ENCODE measurements at regions not wholly inside any gene's neighbourhood (a gene's known extent, or its start where the extent isn't known, plus 50 kb on each side); places are given as distances from the start of the nearest gene placed in this dataset.
"Not testable (repeated sequence)": the region's sequence is repeated elsewhere in the genome, so short reads cannot be mapped to it uniquely, and the experiment has no call there.

DNA sequence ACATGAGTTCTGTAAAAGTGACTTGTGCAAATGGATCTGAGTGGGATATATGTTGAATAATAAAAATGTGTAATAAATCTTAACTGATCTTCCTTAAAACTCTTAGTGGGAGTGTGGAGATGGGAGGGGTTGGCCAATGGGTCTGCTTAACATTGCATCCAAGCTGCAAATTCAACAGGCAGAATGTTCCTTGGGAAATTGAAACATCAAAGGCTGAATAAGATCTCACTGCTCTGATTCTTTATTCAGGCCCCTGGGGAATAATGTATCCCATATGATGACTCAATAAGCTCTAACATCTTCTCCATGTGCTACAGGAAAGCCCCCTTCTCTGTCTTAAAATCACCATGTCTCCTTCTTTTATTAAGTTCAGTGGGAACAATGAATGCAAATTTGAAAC lies 373.2 kb upstream of the PODXL start:
- no peak for DNase-seq (ENCODE audit: low spot score)
- H3K4me3 Mint-ChIP-seq = no peak overlapping the region
- H3K36me3 Mint-ChIP-seq (ENCODE audit: low read depth) = no peaks in the 10 kb centered on the region
- no peak overlapping the region for H3K27ac Mint-ChIP-seq
- no peaks in the 10 kb centered on the region for H3K4me1 Mint-ChIP-seq (ENCODE audit: low read depth)
- no peaks in the 10 kb centered on the region for H3K27me3 Mint-ChIP-seq (ENCODE audit: low read depth)
- no peaks in the 10 kb centered on the region for H3K9me3 Mint-ChIP-seq

DNA sequence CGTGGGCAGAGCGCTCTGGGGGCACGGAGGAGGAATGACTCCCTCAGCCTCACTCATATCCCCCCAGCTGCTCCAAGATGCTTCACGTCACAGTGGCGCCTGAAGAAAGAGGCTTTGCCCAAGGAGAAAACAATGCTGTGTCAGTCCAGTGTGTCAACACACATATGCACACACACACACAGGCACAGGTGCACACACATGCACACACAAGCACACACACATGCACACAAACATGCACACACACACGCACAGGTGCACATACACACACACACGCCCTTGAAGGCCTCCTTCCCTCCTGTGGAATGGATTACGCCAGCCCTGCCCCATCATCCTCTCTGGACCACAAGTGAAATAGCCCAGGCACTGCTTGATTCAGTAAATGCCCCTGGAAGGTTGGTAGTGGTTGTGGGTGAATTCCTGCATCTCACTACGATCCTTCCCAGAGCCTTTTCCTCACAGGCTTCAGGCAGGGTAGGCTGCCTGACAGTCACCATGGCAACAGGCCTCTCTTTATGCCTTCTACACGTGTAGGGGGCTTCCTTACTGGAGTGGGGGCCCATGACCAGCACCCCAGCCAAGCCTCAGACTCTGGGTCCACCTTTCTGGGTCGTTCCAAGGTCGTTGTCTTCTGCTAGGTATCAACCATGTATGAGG lies 371.5 kb upstream of the PODXL start:
- no peak for DNase-seq (ENCODE audit: low spot score)
- Mint-ChIP-seq H3K36me3 (ENCODE audit: low read depth) (no peaks in the 10 kb centered on the region), H3K4me1 (ENCODE audit: low read depth) (no peaks in the 10 kb centered on the region), H3K9me3 (no peaks in the 10 kb centered on the region), H3K27me3 (ENCODE audit: low read depth) (no peaks in the 10 kb centered on the region), H3K4me3 (no peak overlapping the region), H3K27ac (no peak overlapping the region)

- DNase-seq (ENCODE audit: low spot score) = no peak
- Mint-ChIP-seq H3K27me3 (ENCODE audit: low read depth) (no peaks in the 10 kb centered on the region), H3K36me3 (ENCODE audit: low read depth) (no peaks in the 10 kb centered on the region), H3K9me3 (no peaks in the 10 kb centered on the region), H3K27ac (no peak overlapping the region), H3K4me1 (ENCODE audit: low read depth) (no peaks in the 10 kb centered on the region), H3K4me3 (no peak overlapping the region)
These were observed 369.2 kb upstream of the PODXL start for GRCh38 chr7:131925636-131926035.

GRCh38 chr7:131924857-131925256 lies 368.4 kb upstream of the PODXL start:
- Mint-ChIP-seq H3K4me3 (no peak overlapping the region), H3K4me1 (ENCODE audit: low read depth) (no peaks in the 10 kb centered on the region), H3K9me3 (no peaks in the 10 kb centered on the region), H3K27me3 (ENCODE audit: low read depth) (no peaks in the 10 kb centered on the region), H3K27ac (no peak overlapping the region), H3K36me3 (ENCODE audit: low read depth) (no peaks in the 10 kb centered on the region)
- no peak for DNase-seq (ENCODE audit: low spot score)

DNA sequence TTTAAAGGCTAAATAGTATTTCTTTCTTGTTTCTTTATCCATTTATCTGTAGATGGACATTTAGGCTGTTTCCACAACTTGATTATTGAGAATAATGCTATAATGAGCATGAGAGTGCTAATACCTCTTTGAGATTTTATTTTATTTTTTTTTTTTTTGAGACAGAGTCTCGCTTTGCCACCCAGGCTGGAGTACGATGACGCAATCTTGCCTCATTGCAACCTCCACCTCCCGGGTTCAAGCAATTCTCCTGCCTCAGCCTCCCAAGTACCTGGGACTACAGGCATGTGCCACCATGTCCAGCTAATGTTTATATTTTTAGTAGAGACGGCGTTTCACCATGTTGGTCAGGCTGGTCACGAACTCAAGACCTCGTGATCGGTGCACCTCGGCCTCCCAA lies 366.5 kb upstream of the PODXL start:
- H3K36me3 Mint-ChIP-seq (ENCODE audit: low read depth); H3K27ac Mint-ChIP-seq; H3K27me3 Mint-ChIP-seq (ENCODE audit: low read depth); H3K4me3 Mint-ChIP-seq; DNase-seq (ENCODE audit: low spot score); H3K4me1 Mint-ChIP-seq (ENCODE audit: low read depth); H3K9me3 Mint-ChIP-seq: not testable (repeated sequence)

DNA sequence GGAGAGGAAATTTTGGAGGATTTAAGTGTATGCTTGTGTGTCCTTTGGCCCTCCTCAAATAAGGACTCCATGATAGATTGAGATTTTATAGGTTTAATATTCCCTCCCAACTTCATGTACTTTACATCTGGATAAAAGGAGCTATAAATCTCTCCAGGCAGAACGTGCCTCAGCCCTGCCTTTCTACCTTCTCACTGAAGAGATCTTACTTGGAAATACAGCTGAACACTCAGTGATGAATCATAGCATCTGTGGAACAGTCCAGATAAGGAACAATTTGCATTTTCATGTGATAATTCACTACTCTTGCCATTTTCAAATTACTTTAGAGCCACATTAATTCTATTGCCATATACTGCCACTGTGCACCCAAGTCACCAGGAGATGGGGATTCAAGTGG lies 364.6 kb upstream of the PODXL start:
- Mint-ChIP-seq H3K4me3 (no peak overlapping the region), H3K9me3 (no peaks in the 10 kb centered on the region), H3K27me3 (ENCODE audit: low read depth) (no peaks in the 10 kb centered on the region), H3K4me1 (ENCODE audit: low read depth) (no peaks in the 10 kb centered on the region), H3K36me3 (ENCODE audit: low read depth) (no peaks in the 10 kb centered on the region), H3K27ac (no peak overlapping the region)
- no peak for DNase-seq (ENCODE audit: low spot score)

GRCh38 chr7:131919920-131920709 lies 363.7 kb upstream of the PODXL start:
- no peak for DNase-seq (ENCODE audit: low spot score)
- Mint-ChIP-seq H3K4me1 (ENCODE audit: low read depth) (no peaks in the 10 kb centered on the region), H3K27me3 (ENCODE audit: low read depth) (no peaks in the 10 kb centered on the region), H3K36me3 (ENCODE audit: low read depth) (no peaks in the 10 kb centered on the region), H3K4me3 (no peak overlapping the region), H3K9me3 (no peaks in the 10 kb centered on the region), H3K27ac (no peak overlapping the region)

GRCh38 chr7:131911112-131911511 lies 354.7 kb upstream of the PODXL start:
- Mint-ChIP-seq H3K27me3 (ENCODE audit: low read depth) (peaks cover 31% of the 10 kb centered on the region), H3K36me3 (ENCODE audit: low read depth) (no peaks in the 10 kb centered on the region)

GRCh38 chr7:131909151-131909768 lies 352.8 kb upstream of the PODXL start:
- no peak overlapping the region for H3K27ac Mint-ChIP-seq
- DNase-seq (ENCODE audit: low spot score) = no peak
- no peaks in the 10 kb centered on the region for H3K36me3 Mint-ChIP-seq (ENCODE audit: low read depth)
- H3K4me1 Mint-ChIP-seq (ENCODE audit: low read depth) = no peaks in the 10 kb centered on the region
- H3K4me3 Mint-ChIP-seq = no peak overlapping the region
- peaks cover 4% of the 10 kb centered on the region for H3K9me3 Mint-ChIP-seq
- H3K27me3 Mint-ChIP-seq (ENCODE audit: low read depth) = peaks cover 31% of the 10 kb centered on the region

More at GRCh38 chr7:131911112-131911511, 354.7 kb upstream of the PODXL start:
- DNase-seq (ENCODE audit: low spot score) = no peak
- Mint-ChIP-seq H3K4me3 (no peak overlapping the region), H3K9me3 (peaks cover 4% of the 10 kb centered on the region), H3K27ac (no peak overlapping the region), H3K4me1 (ENCODE audit: low read depth) (no peaks in the 10 kb centered on the region)

GRCh38 chr7:131908714-131909113 lies 352.3 kb upstream of the PODXL start:
- Mint-ChIP-seq H3K9me3 (peaks cover 4% of the 10 kb centered on the region), H3K4me1 (ENCODE audit: low read depth) (no peaks in the 10 kb centered on the region), H3K27me3 (ENCODE audit: low read depth) (peaks cover 31% of the 10 kb centered on the region), H3K27ac (no peak overlapping the region), H3K36me3 (ENCODE audit: low read depth) (no peaks in the 10 kb centered on the region), H3K4me3 (no peak overlapping the region)
- no peak for DNase-seq (ENCODE audit: low spot score)

DNA sequence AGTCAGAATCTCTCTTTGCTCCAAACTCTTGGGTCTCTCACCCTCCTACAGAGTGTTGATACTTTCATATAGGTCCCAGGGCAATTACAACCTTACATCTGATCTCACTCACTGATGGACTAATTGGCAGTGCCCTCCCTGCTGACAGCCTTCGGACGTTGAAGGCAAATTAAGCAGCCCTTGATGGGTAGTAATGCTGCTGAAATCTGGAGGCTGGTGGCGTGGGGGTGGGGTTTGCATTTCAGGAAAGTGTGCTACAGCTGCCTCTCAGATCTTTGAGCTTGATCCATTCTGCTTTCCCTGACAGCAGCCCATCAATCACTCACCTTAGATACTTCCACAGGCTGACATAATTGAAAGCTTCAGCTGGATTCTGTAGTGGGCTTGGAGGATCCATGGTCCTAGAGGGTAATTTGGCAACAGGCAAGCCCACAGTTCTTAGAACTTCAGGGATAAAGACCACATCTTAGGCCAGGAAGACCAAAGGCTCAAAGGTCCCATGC lies 349.1 kb upstream of the PODXL start:
- no peak overlapping the region for H3K4me3 Mint-ChIP-seq
- H3K4me1 Mint-ChIP-seq (ENCODE audit: low read depth) = no peaks in the 10 kb centered on the region
- H3K36me3 Mint-ChIP-seq (ENCODE audit: low read depth) = no peaks in the 10 kb centered on the region
- no peak overlapping the region for H3K27ac Mint-ChIP-seq
- no peak for DNase-seq (ENCODE audit: low spot score)
- peaks cover 7% of the 10 kb centered on the region for H3K9me3 Mint-ChIP-seq
- H3K27me3 Mint-ChIP-seq (ENCODE audit: low read depth) = peaks cover 28% of the 10 kb centered on the region

DNA sequence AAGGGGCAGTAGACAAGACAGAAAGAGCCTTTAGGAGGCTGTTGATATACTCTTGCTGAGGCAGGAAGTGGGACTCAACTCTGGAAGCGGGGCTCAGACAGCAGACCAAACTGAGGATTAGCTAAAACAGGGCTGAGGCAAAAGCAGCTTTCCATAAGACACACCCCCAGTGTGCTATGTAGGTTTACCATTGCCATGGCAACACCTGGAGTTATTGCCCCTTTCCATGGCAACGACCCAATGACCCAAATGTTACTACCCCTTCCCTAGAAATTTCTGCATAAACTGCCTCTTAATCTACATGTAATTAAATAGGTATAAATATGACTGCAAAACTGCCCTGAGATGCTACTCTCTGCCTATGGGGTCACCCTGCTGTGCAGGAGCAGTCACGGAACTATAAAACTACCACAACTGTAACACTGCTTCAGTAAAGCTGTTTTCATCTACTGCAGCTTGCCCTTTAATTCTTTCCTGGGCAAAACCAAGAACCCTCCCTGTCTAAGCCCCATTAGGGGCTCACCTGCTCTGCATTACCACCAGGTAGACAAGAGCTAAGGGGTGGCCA lies 348.4 kb upstream of the PODXL start:
- no peak overlapping the region for H3K27ac Mint-ChIP-seq
- H3K9me3 Mint-ChIP-seq = peaks cover 4% of the 10 kb centered on the region
- DNase-seq (ENCODE audit: low spot score) = no peak
- H3K4me3 Mint-ChIP-seq = no peak overlapping the region
- no peaks in the 10 kb centered on the region for H3K4me1 Mint-ChIP-seq (ENCODE audit: low read depth)
- no peaks in the 10 kb centered on the region for H3K36me3 Mint-ChIP-seq (ENCODE audit: low read depth)
- peaks cover 21% of the 10 kb centered on the region for H3K27me3 Mint-ChIP-seq (ENCODE audit: low read depth)

GRCh38 chr7:131903315-131903714 lies 346.9 kb upstream of the PODXL start:
- Mint-ChIP-seq H3K4me3 (no peak overlapping the region), H3K4me1 (ENCODE audit: low read depth) (peaks cover 5% of the 10 kb centered on the region), H3K36me3 (ENCODE audit: low read depth) (no peaks in the 10 kb centered on the region), H3K27ac (no peak overlapping the region), H3K9me3 (peaks cover 4% of the 10 kb centered on the region), H3K27me3 (ENCODE audit: low read depth) (peaks cover 11% of the 10 kb centered on the region)
- DNase-seq (ENCODE audit: low spot score) = no peak

DNA sequence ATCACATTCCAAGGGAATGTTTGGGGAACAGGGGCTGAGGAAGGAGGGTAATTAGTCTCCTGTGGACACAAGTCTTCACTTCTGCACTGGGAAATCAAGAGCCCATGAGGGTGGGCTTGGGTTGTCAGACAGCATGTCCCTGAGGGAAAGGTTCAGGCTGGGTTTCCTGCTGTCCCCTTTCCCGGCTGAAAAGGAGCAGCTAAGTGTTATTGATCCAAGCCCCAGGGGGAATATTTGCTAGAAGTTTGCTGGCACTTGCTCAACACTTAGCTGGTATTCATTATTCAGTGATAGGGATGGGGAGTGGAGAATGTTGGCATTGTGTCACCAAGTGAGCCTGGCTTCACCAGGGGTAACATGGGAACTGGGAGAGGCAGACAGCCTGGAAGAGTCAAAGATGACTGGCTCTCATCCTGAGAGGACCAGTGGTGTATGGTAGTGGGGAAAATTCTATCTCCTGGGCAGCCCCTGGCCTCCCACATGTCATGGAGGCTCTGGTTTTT lies 344.4 kb upstream of the PODXL start:
- H3K27ac Mint-ChIP-seq = no peak overlapping the region
- H3K4me1 Mint-ChIP-seq (ENCODE audit: low read depth) = peaks cover 5% of the 10 kb centered on the region
- H3K9me3 Mint-ChIP-seq = peaks cover 4% of the 10 kb centered on the region
- H3K27me3 Mint-ChIP-seq (ENCODE audit: low read depth) = no peaks in the 10 kb centered on the region
- no peaks in the 10 kb centered on the region for H3K36me3 Mint-ChIP-seq (ENCODE audit: low read depth)
- DNase-seq (ENCODE audit: low spot score) = no peak
- H3K4me3 Mint-ChIP-seq = no peak overlapping the region
